CD4-positive, alpha-beta T cell treated with Interleukin-6 at 100 ng/mL for 8 hours (primary cell): ENCODE measurements at regions not wholly inside any gene's neighbourhood (a gene's known extent, or its start where the extent isn't known, plus 50 kb on each side); places are given as distances from the start of the nearest gene placed in this dataset.

Experiments
- DNase-seq: peaks from one replicate; pipeline ENCODE4 v3.0.0-alpha.2; 2020; ENCODE audit warnings: mixed read lengths, low spot score

DNA sequence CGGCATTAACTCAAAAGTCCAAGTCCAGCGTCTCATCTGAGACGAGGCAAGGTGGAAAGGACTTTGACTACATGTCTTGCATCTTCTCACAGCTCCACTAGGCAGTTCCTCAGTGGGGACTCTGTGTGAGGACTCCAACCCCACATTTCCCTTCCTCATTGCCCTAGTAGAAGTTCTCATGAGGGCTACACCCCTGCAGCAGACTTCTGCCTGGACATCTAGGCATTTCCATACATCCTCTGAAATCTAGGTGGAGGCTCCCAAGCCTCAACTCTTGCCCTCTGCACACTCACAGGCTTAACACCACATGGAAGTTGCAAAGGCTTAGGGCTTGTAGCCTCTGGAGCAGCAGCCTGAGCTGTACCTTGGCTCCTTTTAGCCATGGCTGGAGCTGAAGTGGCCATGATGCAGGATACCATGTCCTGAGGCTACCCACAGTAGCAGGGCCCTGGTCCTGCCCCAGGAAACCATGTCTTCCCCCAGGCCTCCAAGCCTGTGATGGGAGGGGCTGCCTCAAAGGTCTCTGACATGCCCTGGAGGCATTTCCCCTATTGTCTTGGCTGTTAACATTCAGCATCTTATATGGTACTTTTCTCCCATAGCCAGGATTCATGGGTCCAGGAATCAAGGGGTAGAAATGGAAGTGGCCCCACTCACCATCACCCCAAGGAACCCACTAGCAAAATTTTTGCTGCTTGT, 194.6 kb upstream of the KCNG1 start:
- no peak for DNase-seq

DNA sequence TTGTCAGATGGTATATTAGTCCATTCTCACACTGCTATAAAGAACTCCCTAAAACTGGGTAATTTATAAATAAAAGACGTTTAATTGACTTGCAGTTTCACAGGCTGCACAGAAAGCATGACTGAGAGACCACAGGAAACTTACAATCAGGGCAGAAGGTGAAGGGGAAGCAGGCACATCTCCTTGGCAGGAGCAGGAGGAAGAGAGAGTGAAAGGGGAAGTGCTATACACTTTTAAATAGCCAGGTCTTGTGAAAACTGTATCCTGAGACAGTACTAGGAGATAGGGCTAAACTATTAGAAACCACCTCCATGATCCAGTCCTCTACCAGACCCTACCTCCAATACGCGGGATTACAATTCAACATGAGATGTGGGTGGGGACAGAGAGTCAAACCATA, 193.9 kb upstream of the KCNG1 start:
- DNase-seq, result no peak

DNA sequence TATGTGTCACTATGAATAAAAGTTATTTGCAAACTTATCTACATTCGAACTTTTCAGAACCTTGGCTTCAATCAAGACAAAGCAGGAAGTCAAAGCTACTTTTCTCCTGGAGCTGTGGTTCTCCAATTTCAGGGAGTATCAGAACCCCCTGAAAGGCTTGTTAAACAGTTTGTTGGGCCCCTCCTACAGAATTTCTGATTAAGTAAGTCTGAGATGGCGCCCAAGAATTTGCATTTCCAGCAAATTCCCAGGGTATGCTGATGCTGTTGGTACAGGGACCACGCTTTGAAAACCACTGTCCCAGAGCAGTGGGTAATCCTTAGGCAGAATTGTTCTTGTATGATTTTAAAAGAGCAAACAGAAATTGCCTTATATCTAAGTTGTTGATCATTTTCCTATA, 189.9 kb upstream of the KCNG1 start:
- DNase-seq, result no peak

DNA sequence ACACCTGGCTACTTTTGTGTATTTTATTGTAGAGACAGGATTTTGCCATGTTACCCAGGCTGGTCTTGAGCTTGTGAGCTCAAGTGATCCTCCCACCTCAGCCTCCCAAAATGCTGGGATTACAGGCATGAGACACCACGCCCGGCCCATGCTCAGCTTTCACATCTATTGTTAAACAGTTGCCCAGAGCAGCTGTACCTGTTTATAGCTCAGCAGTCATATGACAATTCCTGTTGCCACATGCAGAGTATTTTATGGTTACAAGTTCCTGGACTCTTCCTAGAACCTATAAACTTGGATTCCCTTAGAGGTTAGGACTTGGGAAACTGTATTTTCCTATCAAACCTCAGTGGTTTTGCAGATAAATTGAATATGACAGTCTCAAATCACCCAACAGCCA, 188.3 kb upstream of the KCNG1 start:
- DNase-seq, result no peak

DNA sequence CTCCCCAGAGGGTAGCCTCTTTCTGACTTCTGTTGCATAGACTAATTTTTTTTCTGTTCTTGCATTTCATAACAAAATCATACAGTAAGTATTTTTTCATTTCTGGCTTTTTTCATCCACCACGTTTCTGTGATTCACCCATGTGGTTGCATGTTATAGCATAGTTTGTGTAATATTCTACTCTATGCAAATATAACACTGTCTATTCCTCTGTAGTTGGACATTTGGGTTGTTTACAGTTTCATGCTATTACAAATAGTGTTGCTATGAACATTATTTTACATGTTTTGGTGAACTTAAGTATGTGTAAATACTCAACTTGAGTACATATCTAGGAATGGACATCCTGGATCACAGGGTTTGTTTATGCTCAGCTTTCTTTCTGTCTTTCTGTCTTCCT, 187.2 kb upstream of the KCNG1 start:
- DNase-seq, result no peak

DNA sequence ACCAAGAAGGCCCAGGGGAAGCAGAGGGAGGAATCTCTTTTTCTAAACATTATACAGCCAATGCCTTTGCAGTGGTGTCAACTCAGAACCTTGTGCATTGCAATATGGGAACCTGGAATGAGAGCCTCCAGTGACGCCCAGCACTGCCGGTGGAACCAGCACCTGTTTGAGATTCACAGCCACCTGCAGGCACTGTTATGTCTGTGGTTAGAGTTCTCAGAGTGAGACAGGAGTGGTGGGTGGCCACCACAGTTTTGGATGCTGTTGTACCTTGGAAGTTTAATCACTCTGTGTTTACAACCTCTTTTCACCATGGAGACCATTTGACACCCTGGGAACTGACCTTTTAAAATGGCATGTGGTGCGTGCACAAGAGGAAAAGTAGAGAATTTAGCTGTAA, 185.3 kb upstream of the KCNG1 start:
- DNase-seq, result no peak

DNA sequence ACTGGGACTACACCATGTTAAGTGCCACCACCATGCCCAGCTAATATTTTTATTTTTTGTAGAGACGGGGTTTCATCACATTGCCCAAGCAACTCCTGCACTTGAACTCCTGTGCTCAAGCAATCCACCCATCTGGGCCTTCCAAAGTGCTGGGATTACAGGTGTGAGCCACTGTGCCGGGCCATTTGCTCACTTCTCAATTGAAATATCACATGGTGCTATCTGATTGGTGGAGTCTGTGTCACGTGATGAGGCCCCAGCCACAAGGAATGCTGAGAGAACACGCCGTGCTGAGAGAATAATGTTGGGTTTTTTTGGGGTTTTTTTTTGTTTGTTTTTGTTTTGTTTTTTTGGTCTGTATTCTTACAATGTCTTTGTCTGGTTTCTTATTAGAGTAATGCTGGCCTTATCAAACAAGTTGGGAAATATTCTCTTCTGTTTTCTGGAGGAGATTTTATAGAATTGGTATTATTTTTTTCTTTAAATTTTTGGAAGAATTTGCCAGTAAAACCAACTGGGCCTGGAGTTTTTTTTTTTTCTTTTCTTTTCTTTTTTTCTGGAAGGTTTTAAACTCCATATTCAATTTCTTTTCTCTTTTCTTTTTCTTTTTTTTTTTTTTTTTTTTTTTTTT, 183.2 kb upstream of the KCNG1 start:
- DNase-seq, result no peak

DNA sequence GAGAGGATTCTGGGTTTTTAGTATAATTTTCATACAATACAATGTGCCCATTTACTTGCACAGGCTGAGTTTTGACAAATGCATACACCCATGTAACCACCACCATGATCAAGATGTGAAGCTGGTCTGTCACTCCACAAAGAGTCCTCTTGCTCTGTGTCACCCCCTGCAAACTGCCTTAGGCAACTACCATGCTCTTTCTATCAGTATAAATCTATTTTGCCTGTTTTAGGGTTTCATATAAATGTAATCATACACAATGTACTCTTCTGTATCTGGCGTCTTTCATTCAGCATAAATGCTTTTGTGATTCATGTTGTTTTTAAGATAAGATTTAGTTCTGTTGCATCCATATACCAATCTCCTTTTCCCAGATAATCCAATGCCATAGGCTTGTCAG, 181.9 kb upstream of the KCNG1 start:
- DNase-seq, result no peak

DNA sequence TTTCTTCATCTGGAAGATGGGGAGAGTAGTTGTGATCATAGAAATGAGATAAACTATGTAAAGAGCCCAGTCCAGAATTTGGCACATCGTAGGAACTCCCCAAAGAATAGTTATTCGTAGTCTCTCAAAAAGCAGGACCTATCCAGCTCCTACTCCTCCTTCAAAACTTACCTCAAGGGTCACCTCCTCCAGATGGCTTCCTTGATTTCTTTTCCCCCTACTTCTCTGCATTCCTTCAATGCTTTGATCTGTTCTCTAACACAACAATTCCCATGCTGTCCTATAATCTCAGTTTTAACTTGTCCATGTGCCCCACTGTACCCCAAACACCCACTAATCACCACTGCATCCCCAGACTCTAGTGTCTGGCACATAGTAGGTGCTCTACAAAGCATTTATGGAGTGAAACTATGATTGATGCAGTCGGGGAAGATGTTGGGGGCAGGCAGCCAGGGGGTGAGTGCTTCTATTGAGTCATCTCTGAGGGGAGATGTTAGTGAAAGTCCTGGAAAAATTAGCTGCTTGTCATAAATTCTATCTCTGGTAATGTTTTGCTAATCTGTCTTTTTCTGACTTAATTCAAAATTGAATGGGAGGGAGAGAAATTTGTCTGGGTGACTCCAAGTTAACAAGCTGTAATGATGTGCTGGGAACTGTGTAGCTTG, 181.3 kb upstream of the KCNG1 start:
- DNase-seq, result no peak

DNA sequence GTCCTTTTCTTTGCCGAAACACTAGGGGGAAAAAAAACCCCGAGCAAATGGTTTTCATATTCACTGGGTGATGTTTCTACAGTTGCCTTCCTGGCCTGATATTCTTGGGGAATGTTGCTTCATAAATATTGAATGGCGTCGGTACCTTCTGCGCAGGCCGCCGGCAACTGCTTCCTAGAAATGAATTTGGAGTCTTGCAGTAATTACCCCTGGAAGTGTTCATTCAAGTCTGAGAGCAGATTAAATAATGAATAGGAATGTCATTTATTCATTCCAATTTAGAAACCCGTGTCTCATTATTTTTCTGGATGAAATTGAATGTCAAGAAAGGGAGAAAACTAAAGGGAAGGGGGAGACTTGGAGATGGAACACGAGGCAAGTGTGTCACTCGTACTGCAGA, 179.4 kb upstream of the KCNG1 start:
- no peak for DNase-seq

DNA sequence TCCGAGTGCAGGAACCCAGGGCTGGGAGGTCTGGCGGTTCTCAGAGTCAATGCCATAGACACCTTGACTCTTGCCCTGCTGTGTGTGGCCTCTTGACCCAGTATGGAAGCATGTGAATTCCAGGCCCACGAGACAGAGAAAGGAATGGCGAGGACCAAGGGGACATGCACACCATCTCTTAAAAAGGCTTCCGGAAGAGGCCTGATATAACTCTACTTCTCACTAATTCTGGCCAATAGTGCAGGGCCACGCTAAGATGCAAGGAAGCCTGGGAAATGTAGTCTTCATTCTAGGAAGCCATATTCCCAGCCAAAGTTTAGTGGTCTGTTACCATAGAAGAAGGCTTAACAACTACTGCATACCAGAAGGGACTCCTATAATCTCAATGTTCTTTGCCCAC, 177.0 kb upstream of the KCNG1 start:
- DNase-seq, result no peak

DNA sequence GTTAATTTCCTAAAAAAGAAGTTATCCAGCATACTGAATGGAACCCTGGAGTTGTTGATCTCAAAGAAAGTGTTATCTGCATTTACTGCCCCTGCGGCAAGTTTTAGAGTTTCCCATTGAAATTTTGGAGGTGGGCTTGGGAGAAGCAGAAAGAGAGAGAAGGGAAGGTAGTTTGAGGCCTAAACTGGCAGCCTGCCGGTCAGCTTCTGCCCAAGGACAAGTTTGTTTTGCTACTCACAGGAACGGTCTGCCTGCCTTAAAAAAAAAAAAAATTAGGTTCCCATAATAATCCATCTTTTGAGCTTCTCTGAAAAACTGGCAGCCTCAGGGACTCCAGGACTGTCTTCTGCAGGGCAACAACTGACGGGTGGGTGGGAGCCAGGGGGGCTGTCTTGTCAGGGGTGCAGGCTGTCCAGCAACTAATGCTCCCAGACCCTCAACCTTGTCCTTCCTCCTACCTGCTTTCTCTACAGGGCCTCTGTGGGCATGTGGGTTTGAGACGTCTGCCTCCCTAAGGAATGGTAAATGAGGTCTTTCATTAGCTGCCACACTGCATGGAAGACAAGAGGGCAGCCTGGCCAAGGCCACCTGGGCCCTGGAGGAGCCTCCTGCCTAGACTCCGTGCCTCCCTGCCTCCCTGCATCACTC, 176.1 kb upstream of the KCNG1 start:
- DNase-seq, result no peak

DNA sequence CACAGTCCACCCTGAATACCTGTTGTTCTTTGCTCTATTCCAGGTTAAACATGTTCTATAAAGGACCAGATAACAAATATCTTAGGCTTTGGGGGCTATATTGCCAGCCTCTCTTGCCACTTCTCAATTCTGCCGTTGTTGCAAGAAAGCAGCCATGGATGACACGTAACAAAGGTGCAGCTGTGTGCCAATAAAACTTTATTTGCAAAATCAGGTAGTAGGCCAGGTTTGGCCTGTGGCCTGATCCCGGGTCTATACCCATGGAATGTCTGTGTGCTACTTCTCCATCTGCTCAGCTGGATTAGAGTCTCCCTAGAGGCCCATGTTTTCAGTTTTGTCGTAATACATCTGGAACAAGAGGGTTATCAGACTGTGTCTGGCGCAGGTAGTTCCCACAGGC, 175.3 kb upstream of the KCNG1 start:
- DNase-seq, result no peak

DNA sequence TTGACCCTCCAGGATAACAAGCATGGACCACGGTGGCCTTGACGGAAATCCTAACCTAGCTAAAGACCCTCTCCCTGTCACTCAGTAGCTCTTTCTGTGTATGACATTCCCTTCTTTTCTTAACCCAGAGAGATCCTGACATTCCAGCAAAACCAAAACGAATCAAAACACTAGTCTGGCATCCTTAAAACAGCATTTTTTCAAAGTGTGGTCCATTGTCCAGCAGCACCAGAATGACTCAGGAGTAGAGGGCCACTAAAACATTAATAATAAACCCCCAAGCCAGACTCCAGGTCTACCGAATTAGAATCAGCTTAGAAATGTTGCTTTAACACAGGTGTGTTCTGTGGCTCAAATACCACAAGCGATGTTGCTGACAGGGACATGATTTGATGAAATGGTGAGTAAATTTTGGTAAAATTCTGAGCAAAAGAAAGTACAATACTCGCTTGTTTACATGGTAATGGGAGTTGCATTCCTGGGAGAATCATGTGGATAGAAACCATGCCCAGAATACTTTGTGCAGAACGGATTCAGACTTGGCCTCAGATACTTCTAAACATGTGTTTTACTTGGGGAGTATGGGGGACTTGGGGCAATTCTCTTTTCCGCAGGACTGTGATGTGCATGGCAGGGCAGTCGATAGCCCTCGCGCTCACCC, 174.2 kb upstream of the KCNG1 start:
- DNase-seq, result no peak

DNA sequence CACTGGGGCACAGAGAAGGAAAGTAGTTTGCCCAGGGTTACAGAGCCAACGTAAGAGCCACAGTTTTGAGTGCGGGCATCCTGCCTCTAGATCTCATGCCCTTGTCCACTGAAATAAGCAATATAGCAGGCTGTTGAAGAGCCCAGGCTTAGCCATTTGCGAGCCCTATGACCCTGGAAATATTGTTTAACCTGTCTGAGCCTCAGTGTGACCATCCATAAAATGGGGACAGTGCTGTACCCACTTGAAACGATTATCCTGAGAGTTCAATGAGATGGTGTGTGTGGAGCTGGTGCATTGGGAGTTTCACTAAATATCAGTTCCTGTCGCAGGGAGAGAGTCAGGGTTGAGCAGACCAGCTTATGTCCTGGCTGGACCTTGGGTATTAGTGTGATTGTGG, 173.1 kb upstream of the KCNG1 start:
- DNase-seq, result no peak

DNA sequence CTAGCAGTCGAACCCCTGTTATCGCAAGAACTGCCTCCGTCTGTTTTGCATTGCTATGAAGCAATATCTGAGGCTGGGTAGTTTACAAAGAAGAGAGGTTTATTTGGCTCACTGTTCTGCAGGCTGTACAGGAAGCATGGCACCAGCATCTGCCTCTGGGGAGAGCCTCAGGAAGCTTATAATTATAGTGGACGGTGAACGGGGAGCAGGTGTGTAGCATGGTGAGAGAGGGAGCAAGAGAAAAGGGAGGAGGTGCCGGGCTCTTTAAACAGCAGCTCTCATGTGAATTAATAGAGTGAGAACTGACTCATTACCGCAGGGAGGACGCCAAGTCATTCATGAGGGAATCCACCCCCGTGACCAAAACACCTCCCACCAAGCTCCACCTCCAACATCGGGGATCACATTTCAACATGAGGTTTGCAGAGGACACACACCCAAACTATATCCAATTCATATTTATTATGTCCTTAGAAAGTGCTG, 172.6 kb upstream of the KCNG1 start:
- DNase-seq, result no peak

DNA sequence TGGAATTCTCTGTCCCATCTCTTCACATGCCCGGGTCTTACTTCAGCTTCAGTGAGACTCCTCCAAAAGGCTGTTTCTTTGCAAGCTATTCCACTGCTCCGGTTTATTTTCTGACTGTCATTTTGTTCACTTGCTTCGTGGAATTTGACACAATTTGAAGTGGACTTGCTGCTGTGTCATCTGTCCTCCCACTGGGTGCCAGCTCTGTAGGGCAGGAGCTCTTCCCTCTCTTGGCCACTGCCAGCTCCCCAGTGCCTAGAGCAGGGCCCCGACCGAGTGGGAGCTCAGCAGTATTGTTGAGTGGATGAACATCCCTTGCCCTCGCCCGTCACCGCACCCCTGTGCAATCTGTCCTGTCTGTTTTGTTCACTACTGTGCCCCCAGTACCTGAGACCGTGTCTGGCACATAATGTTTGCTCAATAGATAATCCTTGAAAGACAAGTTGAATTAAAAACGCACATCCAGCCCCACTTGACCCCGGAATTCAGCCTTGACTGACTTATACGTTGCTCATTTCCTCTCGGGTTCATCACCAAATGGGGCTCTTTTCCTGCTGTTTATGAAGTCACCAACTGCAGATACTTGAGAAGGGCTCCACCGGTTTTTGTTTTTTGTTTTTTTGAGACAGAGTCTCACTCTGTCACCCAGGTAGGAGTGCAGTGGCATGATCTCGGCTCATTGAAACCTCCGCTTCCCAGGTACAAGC, 170.3 kb upstream of the KCNG1 start:
- no peak for DNase-seq

DNA sequence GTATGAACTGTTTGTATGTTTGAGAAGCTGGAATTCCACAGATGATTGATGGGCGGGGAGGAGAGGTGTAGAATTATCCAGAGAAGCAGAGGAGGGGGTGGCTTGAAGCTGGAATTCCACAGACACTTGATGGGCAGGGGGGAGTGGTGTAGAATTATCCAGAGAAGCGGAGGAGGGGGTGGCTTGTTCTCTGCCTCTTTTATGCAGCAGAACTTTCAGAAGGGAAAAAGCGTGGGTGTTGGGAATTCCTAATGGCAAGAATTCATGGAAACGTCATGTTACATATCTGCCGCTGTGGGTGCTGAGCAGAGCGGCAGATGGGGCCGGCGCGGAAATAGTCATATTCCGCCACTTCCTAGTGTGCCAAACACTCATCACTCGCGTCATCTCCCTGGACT, 167.9 kb upstream of the KCNG1 start:
- no peak for DNase-seq

DNA sequence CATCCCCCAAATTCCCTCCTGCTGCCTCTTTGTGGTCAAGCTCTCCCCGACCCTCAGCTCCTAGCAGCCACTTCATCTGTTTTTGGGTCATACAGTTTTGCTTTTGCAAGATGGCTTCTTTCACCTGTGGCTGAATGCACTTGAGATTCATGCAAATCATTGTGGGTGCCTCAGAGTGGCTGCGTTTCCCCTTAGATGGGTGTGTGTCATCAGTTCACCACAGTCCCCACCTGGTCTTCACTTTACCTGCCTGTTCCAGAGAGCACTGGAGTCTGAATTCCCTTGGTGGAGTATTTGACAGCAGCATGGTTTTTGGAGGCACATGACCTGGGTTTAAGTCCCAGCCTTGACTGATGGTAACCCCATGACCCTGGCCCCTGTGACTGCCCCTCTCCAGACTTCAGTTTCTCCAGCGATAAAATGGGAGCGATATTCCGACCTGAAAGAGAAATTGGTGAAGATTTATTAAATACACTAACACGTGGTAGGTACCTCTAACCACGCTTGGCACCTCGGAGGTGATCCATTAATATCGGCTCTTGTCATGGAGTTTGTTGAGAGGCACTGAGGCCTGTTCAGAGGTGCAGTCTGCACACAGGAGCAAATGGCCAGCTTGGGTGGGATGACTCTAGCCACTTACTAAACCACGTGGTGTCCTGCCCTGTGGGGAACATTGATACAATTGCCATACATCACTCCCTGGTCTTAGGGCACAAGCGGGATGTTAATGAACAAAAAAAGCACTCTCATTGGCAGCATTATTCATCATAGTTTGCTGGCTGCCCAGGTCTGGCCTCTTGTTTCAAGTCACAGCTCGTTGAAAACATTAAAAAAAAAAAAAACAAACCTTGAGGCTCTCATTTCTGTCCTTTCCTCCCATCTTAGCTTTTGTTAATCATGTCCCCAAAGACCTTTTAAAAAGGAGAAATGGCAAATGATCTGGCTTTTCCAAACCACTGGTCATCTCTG, 167.2 kb upstream of the KCNG1 start:
- no peak for DNase-seq

DNA sequence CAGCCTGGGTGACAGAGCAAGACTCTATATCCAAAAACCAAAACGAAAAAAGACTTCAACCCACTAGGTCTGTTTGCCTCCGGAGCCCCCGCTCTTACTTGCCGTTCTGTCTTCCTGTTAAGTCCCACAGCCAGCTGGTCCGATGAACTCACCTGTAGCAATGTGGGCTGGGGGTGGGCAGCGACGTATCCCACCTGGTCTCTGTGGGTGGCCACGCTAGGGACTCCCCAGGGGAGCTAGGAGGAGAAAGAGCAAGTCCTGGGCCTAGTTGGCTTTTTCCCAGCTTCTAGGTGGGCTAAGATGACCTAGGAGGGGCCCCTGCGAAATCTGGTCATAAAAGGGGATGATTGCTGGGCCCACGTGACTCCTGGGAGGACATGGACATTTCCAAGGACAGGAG, 166.0 kb upstream of the KCNG1 start:
- DNase-seq, result no peak

DNA sequence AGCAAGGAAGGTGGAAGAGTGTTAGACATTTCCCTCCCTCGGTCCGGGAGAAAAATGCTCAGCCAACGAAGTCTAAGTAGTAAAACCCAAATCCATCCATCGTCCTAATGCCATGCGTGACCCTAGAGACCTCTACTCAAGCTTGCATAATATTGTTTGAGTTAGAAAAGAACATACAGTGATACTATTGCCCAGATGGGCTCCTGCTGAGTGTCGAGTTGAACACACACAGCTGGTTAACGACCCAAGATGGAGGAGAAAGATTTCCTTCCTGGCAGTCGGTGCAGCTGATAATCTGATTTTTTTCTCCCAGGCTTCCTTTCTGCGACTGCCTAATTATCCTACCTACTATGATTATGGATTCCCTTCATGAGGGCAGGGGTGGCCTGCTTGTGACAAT, 164.4 kb upstream of the KCNG1 start:
- DNase-seq, result no peak
